Stimulated activated CD4-positive, alpha-beta T cell treated with anti-CD3 and anti-CD28 coated beads, Interleukin-15, amount 100 ng/mL, for 48 hours (primary cell): ENCODE measurements at regions not wholly inside any gene's neighbourhood (a gene's known extent, or its start where the extent isn't known, plus 50 kb on each side); places are given as distances from the start of the nearest gene placed in this dataset.

Experiments used
- DNase-seq, 2 donors: peaks; one replicate each; pipeline ENCODE4 v3.0.0-alpha.2; 2020; ENCODE audit warnings: low read depth in 2 of 2

DNA sequence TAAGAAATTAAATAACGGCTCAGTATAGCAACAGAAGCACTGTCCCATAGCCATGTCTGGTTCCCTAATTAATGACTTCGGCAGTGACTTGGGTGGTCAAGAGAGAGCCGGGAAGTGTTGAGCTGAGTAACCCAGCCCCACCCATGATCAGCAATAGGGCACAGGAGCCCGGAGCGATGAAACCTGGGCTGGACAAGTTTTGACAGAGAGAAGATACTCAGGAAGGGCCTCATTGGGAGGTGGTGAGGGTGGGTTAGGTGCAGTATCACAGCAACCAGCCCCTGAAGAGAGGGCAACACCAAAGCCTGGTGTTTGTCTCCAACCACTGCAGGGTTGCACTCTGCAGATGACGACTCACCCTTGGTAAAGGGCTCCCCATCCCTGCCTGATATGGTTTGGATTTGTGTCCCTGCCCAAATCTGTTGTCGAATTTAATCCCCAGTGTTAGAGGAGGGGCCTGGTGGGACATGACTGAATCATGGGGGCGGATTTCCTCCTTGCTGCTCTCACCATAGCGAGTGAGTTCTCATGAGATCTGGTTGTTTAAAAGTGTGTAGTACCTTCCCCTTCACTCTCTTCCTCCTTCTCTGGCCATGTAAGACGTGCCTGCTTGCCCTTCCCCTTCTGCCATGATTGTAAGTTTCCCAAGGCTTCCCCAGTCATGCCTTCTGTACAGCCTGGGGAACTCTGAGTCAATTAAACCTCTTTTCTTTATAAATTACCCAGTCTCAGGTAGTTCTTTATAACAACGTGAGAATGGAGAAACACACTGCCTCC lies 124.9 kb upstream of the MED13L start:
- DNase-seq, result no peak

DNA sequence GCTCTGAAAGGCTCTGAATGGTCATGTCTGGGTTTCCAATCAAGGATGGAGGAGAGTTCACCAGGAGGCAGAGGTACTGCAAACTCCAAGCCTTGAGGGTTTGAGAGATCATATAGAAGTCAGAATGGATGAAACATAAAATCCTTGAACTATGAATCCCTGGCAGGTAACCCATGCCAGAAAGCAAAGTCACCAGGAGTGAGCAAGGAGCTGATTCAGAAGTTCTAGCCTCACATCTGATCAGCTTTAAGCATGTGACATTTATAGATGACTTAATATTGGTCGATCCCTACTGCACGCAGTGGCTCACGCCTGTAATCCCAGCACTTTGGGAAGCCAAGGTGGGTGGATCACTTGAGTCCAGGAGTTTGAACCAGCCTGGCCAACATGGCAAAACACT lies 126.1 kb upstream of the MED13L start:
- no peak for DNase-seq

DNA sequence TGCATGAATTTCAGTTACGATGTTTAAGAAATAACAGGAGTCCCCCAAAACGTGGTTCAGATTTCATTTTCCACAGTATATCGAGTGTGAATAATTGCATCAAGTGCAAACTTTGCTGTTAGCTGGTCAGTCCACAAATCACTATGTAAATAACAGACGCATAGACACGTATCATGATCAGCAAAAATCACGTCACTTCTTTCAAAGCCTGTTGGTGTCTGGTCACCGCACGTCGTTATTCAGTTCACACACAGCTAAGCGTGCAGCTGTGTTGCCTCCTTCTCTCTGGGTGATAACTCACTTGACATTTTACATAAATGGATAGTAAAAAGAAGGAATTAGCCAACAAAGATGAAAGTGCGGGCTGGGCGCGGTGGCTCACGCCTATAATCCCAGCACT lies 126.8 kb upstream of the MED13L start:
- no peak for DNase-seq

DNA sequence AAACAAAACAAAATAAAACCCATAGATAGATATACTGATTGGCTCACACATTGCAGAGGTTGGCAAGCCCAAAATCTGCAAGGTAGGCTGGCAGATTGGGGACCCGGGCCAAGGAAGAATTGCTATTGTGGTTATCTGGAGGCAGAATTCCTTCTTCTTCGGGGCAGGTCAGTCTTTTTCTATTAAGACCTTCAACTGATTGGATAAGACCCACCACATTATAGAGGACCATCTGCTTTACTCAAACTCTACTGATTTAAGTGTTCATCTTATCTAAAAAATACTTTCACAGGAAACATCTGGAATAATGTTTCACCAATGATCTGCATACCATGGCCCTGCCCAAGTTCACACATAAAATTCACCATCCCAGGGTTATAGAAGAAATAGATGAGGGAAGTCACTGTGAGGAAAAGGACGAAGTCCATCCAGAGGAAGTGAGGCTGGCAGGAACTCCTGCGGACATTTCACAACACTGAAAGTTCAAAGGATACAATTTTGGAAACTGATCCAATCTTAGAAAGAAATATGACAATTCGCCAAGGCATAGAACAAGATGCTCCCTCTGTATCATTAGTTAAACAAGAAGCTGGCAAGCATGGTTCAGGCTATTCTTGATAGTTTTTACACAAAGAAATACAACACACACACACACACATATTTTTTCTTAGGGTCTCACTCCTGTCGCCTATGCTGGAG lies 127.6 kb upstream of the MED13L start:
- no peak for DNase-seq

DNA sequence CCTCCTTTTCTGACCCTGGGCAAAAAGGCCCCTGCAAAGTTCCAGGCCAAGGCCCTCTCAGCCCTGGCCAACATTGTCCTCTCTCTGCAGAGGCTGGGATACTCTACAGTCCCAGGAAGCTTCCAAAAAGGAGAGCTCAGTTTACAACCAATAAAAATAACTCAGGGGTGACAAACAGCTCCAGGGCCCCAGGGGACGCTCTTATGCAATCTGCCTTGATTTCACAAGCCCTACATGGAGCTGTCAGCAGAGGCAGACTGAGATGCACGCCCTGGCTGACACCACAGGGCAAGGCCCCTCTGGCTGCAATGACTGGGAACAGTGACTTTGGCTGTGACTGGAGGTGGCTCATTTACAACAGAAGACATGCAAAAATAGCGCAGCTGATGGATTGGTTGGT lies 129.0 kb upstream of the MED13L start:
- no peak for DNase-seq

DNA sequence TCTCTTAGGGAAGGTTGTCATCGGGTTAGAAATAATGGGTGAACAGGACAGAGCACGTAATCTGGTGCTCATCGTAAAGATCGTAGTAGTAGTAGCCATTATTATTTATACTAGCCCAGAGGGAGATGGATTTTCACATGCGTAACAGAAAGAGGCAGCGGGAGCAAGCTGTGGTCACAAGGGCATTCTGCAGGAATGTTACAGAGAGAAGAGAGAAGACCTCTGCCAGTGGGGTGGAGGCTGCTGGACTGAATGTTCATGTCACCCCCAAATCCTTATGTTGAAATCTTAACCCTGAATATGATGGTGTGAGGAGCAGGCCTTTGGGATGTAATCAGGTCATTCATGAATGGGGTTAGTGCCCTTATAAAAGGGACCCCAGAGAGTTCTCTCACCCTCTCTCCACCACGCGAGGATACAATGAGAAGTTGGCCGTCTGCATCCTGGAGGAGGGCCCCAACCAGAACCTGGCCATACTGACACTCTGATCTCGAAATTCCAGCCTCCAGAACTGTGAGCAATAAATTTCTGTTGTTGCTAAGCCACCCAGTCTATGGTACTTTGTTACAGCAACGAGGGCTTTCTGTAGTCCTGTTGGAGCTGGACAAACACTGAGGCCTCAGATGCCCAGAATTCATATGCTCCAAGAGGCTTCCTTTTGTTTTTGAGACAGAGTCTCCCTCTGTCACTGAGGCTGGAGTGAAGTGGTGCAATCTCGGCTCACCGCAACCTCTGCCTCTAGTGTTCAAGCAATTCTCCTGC lies 131.2 kb upstream of the MED13L start:
- no peak for DNase-seq

GRCh38 chr12:116411977-116412376 lies 134.5 kb upstream of the MED13L start:
- no peak for DNase-seq

DNA sequence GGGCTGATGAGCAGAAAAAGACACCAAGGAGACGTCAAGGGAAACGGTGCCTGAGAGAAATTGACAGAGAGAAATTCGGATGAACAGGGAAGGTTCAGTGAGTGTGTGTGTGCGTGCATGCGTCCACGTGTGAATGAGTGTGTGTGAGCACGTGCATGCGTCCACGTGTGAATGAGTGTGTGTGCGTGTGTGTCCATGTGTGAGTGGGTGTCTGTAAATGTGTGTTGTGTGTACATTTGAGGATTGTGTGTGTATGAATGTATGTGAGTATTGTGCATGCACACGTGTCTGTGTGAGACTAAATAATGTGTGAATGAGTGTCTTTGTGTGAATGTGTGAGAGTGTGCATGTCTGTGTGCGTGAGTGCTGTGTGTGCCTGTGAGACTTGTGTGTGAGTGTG lies 137.4 kb upstream of the MED13L start:
- no peak for DNase-seq

DNA sequence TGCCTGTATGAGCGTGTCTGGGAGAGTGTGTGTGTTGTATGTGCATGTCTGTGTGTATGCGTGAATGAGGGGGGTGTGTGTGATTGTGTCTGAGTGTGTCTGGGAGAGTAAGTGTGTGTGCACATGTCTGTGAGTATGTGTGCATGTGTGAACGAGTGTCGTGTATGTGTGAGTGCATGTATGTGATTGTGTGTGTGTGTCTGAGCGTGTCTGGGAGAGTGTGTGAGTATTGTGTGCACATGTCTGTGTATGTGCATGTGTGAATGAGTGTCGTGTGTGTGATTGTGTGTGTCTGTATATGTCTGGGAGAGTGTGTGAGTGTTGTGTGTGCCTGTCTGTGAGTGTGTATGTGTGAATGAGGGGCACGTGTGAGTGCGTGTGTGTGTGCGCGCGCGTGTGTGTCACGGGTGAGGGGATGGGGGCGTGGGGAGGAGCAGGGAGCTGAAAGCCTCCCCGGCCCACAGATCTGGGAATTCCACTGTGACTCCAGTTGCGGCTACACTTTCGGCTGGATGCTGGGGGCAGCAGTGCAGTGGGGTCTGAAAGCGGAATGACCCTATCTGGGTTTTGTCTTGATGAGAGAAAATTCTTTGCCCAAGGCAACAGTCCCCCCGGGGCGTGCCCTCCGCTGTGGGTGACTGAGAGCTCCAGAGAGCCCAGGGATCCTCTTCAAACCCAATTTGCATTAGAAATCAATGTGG lies 138.1 kb upstream of the MED13L start:
- DNase-seq, result no peak

GRCh38 chr12:116416166-116416565 lies 138.7 kb upstream of the MED13L start:
- no peak for DNase-seq

DNA sequence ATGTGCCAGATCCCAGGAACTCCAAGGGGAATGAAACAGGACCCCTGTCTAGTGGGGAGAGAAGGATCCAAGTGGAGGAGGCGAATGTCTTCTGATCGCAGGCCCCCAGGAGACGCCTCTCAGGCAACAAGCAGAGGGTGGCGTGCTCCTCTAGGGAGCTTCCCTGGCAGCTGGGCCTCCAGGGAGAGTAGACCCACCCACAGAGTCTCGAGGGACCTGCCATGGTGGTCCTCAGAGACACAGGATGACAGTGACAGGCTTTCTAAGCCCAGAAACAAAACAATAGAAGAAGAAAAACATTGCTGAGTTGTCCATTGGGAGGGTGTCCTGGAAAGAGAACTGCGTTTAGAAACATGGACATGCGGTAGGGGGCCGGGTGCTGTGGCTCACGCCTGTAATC lies 140.6 kb upstream of the MAP1LC3B2 start:
- DNase-seq, result no peak

GRCh38 chr12:116420227-116420880 lies 138.8 kb upstream of the MAP1LC3B2 start:
- no peak for DNase-seq

- DNase-seq, result no peak
Measured at GRCh38 chr12:116421785-116422538, 137.2 kb upstream of the MAP1LC3B2 start.

GRCh38 chr12:116423094-116423493 lies 136.1 kb upstream of the MAP1LC3B2 start:
- DNase-seq, result no peak

- DNase-seq, result no peak
Measured at GRCh38 chr12:116425256-116426193, 133.7 kb upstream of the MAP1LC3B2 start.

GRCh38 chr12:116426391-116427136 lies 132.6 kb upstream of the MAP1LC3B2 start:
- DNase-seq, result no peak

- DNase-seq, result no peak
Measured at GRCh38 chr12:116427200-116427930, 131.8 kb upstream of the MAP1LC3B2 start.

- DNase-seq, result no peak
Measured at GRCh38 chr12:116429826-116430360, 129.3 kb upstream of the MAP1LC3B2 start.
